ENCODE measurements at regions not wholly inside any gene's neighbourhood (a gene's known extent, or its start where the extent isn't known, plus 50 kb on each side); places are given as distances from the start of the nearest gene placed in this dataset.

DNA sequence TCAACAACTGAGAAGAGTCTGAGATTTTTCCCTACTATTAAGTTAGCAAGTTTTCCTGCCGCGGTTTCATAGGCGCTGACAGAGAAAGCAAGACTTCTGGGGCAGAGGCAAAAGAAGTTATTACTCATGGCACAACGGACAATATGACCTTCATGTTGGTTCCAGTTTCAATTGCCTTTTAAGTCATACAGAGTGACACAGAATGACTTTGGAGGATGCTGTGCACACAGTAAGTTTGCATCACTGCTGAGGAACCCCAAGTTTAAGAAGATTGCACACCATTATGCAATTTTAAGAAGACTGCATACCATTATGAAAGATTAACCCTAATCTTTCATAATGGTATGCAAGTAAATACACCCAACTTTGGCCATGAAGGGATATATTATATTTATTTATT lies 626.5 kb upstream of the CHORDC1 start:
- DNase-seq (ENCODE audit: low spot score), result no peak
- Mint-ChIP-seq H3K36me3 (ENCODE audit: low read depth) (no peaks in the 10 kb centered on the region), H3K4me3 (ENCODE audit: unreplicated experiment) (no peak overlapping the region), H3K27ac (ENCODE audit: unreplicated experiment) (no peak overlapping the region), H3K4me1 (ENCODE audit: low read depth) (peaks cover 4% of the 10 kb centered on the region), H3K9me3 (ENCODE audit: low read depth) (no peaks in the 10 kb centered on the region), H3K27me3 (ENCODE audit: low read depth) (peaks cover 8% of the 10 kb centered on the region)
- TF ChIP-seq, protein P1, sequence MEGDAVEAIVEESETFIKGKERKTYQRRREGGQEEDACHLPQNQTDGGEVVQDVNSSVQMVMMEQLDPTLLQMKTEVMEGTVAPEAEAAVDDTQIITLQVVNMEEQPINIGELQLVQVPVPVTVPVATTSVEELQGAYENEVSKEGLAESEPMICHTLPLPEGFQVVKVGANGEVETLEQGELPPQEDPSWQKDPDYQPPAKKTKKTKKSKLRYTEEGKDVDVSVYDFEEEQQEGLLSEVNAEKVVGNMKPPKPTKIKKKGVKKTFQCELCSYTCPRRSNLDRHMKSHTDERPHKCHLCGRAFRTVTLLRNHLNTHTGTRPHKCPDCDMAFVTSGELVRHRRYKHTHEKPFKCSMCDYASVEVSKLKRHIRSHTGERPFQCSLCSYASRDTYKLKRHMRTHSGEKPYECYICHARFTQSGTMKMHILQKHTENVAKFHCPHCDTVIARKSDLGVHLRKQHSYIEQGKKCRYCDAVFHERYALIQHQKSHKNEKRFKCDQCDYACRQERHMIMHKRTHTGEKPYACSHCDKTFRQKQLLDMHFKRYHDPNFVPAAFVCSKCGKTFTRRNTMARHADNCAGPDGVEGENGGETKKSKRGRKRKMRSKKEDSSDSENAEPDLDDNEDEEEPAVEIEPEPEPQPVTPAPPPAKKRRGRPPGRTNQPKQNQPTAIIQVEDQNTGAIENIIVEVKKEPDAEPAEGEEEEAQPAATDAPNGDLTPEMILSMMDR (IDR thresholded peaks at IDR 0.05), result no peak

DNA sequence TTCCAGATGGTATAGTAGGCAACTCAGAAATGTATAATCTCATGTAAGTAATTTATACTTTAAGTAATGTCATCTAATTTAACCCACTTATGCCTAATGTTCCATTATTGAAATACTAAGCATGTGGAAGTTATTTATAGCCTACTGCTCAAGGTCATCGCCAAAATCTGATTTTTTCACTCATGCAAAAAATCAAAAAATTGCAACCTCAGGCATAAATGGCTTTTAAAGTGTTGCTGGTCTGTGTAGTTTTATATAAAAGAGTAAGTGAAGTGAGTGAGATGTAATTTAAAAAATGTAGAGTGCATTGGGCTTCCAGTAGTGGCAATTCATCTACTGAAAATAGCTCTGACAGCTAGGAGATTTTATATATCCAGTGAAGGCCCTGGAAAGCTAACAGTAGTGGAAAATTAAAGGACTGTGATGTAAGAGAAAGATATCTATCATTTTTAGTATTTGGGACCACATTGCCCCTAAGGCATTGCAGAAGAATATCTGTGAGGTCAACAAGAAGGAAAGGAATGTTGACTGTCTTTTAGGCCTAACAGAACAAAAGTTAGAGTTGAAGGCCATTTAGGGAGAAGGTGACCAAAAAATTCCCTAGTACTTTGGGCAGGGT lies 624.5 kb upstream of the CHORDC1 start:
- Mint-ChIP-seq H3K9me3 (ENCODE audit: low read depth) (no peaks in the 10 kb centered on the region), H3K36me3 (ENCODE audit: low read depth) (no peaks in the 10 kb centered on the region), H3K27ac (ENCODE audit: unreplicated experiment) (no peak overlapping the region), H3K27me3 (ENCODE audit: low read depth) (peaks cover 7% of the 10 kb centered on the region), H3K4me3 (ENCODE audit: unreplicated experiment) (no peak overlapping the region), H3K4me1 (ENCODE audit: low read depth) (peaks cover 4% of the 10 kb centered on the region)
- TF ChIP-seq, protein P1 (IDR thresholded peaks at IDR 0.05), result no peak
- no peak for DNase-seq (ENCODE audit: low spot score)

DNA sequence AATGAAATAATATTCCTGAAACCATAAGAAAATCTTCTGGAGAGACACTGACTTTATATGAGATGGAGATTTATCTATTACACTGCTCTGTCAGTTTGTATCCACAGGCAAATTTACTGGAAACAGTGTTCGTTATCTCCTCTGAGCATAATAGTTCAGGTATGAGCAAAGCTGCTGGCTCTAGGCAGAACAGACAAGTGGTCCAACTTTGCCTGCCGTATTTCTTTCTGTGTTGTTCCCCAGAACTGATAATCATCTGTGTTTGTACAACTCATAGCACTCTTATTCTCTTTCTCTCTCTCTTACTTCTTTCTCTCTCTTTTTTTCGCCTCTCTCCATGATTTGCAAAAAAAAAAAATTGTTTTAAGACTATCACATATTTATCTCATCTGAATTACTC lies 623.8 kb upstream of the CHORDC1 start:
- H3K4me3 Mint-ChIP-seq (ENCODE audit: unreplicated experiment), result no peak overlapping the region
- H3K9me3 Mint-ChIP-seq (ENCODE audit: low read depth), result no peaks in the 10 kb centered on the region
- TF ChIP-seq, protein P1 (IDR thresholded peaks at IDR 0.05), result no peak
- peaks cover 4% of the 10 kb centered on the region for H3K4me1 Mint-ChIP-seq (ENCODE audit: low read depth)
- DNase-seq (ENCODE audit: low spot score), result no peak
- no peak overlapping the region for H3K27ac Mint-ChIP-seq (ENCODE audit: unreplicated experiment)
- peaks cover 7% of the 10 kb centered on the region for H3K27me3 Mint-ChIP-seq (ENCODE audit: low read depth)
- no peaks in the 10 kb centered on the region for H3K36me3 Mint-ChIP-seq (ENCODE audit: low read depth)

DNA sequence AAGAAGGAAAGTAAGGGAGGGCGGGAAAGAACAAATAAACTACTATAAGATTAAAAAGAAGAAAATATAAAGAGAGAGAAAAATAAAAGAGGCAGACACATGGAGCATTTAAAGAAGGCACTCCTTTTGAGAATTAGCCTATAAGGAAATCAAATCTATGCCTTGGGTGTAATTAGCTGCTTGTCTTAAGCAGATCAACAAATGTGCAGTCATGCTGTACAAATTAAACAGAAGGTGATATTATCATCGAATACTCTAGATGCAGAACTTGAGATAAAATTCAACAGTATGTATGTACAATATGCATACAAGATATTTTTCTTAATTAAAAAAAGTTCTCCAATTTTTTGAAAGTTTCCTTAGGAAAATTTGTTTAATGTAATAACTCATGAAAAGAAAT lies 623.0 kb upstream of the CHORDC1 start:
- H3K4me1 Mint-ChIP-seq (ENCODE audit: low read depth), result peaks cover 4% of the 10 kb centered on the region
- no peak overlapping the region for H3K4me3 Mint-ChIP-seq (ENCODE audit: unreplicated experiment)
- TF ChIP-seq, protein P1 (IDR thresholded peaks at IDR 0.05), result no peak
- no peak overlapping the region for H3K27ac Mint-ChIP-seq (ENCODE audit: unreplicated experiment)
- peaks cover 7% of the 10 kb centered on the region for H3K27me3 Mint-ChIP-seq (ENCODE audit: low read depth)
- no peaks in the 10 kb centered on the region for H3K9me3 Mint-ChIP-seq (ENCODE audit: low read depth)
- no peaks in the 10 kb centered on the region for H3K36me3 Mint-ChIP-seq (ENCODE audit: low read depth)
- no peak for DNase-seq (ENCODE audit: low spot score)

DNA sequence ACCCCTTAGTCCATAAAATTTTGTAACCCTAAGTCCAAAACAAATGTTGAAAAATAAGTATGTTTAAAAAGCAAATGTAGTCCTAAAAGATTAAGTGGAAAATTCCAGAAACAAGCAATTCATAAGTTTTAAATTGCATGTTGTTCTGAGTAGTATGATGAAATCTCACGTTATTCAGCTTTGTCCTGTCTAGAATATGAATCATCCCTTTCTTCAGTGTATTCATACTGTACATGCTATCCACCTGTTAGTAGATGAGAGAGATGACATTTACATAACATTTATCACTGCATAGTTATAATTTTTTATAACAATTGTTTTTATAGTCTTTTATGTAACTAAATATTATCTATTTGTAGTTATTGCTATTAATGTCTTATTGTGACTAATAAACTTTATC lies 622.3 kb upstream of the CHORDC1 start:
- TF ChIP-seq, protein P1 (IDR thresholded peaks at IDR 0.05), result no peak
- H3K36me3 Mint-ChIP-seq (ENCODE audit: low read depth), result no peaks in the 10 kb centered on the region

More for the DNA sequence above, 622.3 kb upstream of the CHORDC1 start:
- H3K27ac Mint-ChIP-seq (ENCODE audit: unreplicated experiment), result no peak overlapping the region
- no peak overlapping the region for H3K4me3 Mint-ChIP-seq (ENCODE audit: unreplicated experiment)
- H3K4me1 Mint-ChIP-seq (ENCODE audit: low read depth), result peaks cover 4% of the 10 kb centered on the region
- DNase-seq (ENCODE audit: low spot score), result no peak
- H3K9me3 Mint-ChIP-seq (ENCODE audit: low read depth), result no peaks in the 10 kb centered on the region
- H3K27me3 Mint-ChIP-seq (ENCODE audit: low read depth), result peaks cover 7% of the 10 kb centered on the region

Measured in chondrocyte (in vitro differentiated cells).